KG1 (cell line): ENCODE measurements at regions not wholly inside any gene's neighbourhood (a gene's known extent, or its start where the extent isn't known, plus 50 kb on each side); places are given as distances from the start of the nearest gene placed in this dataset.
"Not testable (repeated sequence)": the region's sequence is repeated elsewhere in the genome, so short reads cannot be mapped to it uniquely, and the experiment has no call there.

ENCODE experiments used
- DNase-seq: peaks from one replicate; lab custom pipeline; 2025; lab: John Stamatoyannopoulos, UW

GRCh38 chr2:193326296-193326695 is 1131.6 kb upstream of the TMEFF2 start:
- DNase-seq: no peak

GRCh38 chr2:193315428-193316091 is 1120.8 kb upstream of the TMEFF2 start:
- DNase-seq: no peak

- DNase-seq: no peak
Measured at GRCh38 chr2:193303464-193303863, 1108.7 kb upstream of the TMEFF2 start.

- DNase-seq: no peak
Measured at GRCh38 chr2:193294371-193294770, 1099.6 kb upstream of the TMEFF2 start.

- no peak for DNase-seq
Measured at GRCh38 chr2:193279361-193279760, 1084.6 kb upstream of the TMEFF2 start.

GRCh38 chr2:193276988-193277387 is 1082.3 kb upstream of the TMEFF2 start:
- DNase-seq: no peak

GRCh38 chr2:193276560-193276959 is 1081.8 kb upstream of the TMEFF2 start:
- DNase-seq: no peak

- DNase-seq: no peak
Measured at GRCh38 chr2:193276069-193276468, 1081.3 kb upstream of the TMEFF2 start.

GRCh38 chr2:193272011-193272410 is 1077.3 kb upstream of the TMEFF2 start:
- DNase-seq: no peak

- no peak for DNase-seq
Measured at GRCh38 chr2:193270816-193271215, 1076.1 kb upstream of the TMEFF2 start.

GRCh38 chr2:193267496-193268002 is 1072.8 kb upstream of the TMEFF2 start:
- DNase-seq: no peak

GRCh38 chr2:193253014-193253530 is 1058.3 kb upstream of the TMEFF2 start:
- DNase-seq: no peak

- no peak for DNase-seq
Measured at GRCh38 chr2:193251909-193252308, 1057.2 kb upstream of the TMEFF2 start.

- no peak for DNase-seq
Measured at GRCh38 chr2:193250389-193250788, 1055.7 kb upstream of the TMEFF2 start.

GRCh38 chr2:193240752-193241151 is 1046.0 kb upstream of the TMEFF2 start:
- DNase-seq: no peak

- DNase-seq: no peak
Measured at GRCh38 chr2:193231634-193232033, 1036.9 kb upstream of the TMEFF2 start.

- no peak for DNase-seq
Measured at GRCh38 chr2:193228276-193228675, 1033.5 kb upstream of the TMEFF2 start.

GRCh38 chr2:193222454-193222853 is 1027.7 kb upstream of the TMEFF2 start:
- no peak for DNase-seq

- DNase-seq: no peak
Measured at GRCh38 chr2:193219413-193219812, 1024.7 kb upstream of the TMEFF2 start.

GRCh38 chr2:193201583-193201982 is 1006.9 kb upstream of the TMEFF2 start:
- no peak for DNase-seq

- no peak for DNase-seq
Measured at GRCh38 chr2:193199322-193199721, 1004.6 kb upstream of the TMEFF2 start.

GRCh38 chr2:193187816-193188215 is 993.1 kb upstream of the TMEFF2 start:
- DNase-seq: no peak

- not testable (repeated sequence) for DNase-seq
Measured at GRCh38 chr2:193170981-193171380, 976.2 kb upstream of the TMEFF2 start.

- DNase-seq: no peak
Measured at GRCh38 chr2:193156480-193156879, 961.7 kb upstream of the TMEFF2 start.
